DMS53 treated with DMSO at 0.1 percent for 48 hours (cell line): ENCODE measurements at regions not wholly inside any gene's neighbourhood (a gene's known extent, or its start where the extent isn't known, plus 50 kb on each side); places are given as distances from the start of the nearest gene placed in this dataset.
A peak's percentile ranks its signal among the peaks of the same experiment; 100 is the strongest.

Experiments
- DNase-seq: peaks from one replicate; lab custom pipeline; 2025; ENCODE audit not compliant: unreplicated experiment; lab: John Stamatoyannopoulos, UW

DNA sequence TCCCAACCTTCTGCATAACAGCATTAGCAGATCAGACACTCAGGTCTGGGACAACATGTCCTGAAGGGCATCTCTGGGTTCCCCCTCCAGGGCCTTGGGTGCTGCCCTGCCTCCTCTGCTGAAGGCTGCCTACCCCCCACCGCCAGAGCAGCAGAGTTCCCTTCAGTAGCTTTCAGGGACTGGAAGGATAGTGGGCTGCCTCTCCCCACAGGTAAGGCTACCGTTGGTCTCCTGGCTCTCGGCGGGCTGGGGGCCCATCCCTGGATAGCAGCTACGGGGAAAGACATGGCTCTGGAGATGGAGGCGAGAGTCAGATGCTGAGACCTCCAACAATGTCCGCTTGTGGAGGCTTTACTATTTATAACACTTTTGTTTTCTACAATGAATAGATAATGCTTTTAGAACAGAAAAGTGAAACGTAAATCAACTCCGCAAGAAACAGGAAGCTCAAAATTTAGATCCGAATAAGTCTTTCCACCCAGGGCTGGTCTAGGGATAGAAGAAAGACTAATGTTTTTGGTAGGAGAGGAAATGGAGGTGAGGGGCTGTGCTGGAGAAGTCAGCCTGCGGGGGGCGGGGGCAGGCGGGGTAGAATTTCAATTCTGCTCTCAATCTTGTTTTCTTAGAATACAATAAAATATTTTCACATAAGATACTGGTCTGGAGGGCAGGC lies 58.4 kb downstream of the ARL4C start:
- DNase-seq = no peak

DNA sequence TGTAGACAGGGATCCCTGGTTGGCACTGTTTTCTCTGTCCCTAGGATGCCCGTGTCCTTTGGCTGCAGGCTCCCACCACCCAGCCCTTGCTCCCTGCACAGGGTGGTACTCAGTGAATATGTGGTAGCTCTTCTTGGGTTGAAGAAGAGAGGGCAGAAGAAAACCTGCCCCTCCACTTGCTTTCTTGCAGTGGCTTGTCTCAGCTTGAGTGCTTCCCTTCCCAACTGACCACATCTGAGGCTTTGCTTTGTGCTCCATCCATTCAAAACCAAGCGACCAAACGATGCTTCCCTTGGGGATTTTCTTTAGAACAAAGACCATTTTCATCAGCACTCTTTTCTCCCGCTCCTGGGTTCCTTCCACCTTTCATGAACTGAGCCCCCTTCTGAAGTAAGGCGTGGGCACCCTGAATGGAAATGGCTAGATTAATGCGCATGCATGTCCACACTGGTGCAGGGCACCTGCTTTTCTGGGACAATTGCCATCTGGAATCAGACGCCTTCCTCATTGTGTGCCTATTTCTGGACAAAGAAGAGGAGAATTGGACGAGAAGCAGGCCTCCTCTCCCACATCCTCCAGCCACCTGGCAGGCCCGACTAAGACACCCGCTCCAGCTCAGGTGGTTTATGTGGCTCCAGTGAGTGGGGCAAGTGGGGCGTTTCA lies 59.1 kb downstream of the ARL4C start:
- DNase-seq = no peak

DNA sequence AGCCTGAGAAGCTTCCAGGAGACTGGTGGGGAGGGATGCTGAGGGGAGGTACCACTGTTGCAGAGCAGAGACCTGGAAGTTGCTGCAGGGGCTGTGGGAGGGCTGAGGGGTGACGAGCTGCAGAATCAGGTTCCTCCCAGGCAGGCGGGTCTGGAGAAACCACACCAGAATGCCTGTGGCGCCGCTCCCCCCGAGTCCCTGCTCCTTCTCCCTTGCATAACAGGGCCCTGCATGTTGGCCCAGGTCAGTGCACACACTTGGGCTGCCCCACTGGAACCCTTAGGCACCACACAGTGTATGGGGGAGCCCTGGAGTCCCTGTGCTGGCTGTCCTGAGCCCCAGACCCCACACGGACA lies 60.4 kb downstream of the ARL4C start:
- no peak for DNase-seq

DNA sequence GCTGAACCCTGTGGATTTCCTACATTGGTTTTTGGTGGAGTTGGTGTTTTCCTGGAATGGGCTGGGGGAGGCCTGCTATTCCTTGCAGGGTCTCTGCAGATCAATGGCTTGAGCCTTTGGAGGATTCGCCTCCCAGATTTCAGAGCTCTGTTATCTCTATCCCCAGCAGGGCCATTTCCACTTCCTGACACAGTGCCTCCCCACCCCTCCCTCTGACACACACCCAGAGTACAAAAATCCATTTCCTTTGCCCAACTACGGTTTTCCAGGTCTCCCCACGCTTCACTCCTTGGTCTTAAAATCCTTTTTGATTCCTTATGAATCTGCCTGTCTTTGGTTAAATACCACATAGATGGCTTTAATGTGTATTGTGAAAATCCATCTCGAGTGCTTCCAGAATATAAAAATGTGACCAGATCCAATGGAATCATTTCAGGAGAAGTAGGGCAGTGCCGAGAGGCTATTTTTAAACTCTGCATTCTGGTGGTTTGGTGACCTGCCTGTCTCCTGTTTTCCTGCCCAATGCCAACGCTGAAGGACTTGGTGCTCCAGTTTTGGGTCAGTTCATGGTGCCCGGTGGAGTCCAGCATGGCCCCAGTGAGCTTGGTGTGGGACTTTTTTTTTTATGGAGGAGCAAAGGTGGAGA lies 60.9 kb downstream of the ARL4C start:
- DNase-seq = no peak

DNA sequence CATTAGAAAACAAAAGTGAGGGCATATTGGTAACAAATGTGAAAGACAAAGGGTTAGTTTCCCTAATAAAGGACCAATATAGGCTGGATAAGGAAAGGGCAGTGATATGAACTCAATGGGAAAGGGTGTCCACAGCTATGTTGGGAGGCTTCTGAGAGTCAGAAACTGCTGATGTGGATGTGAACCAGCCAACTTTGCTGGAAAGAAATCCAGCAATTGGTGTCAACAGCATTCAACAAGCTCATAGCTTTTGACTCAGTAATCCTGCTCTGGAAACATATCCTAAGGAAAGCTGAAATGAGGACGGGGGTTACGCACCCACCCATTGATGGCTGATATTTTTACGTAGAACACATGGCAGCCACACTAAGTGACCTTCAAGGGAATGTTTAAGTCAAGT lies 63.7 kb downstream of the ARL4C start:
- DNase-seq = no peak

DNA sequence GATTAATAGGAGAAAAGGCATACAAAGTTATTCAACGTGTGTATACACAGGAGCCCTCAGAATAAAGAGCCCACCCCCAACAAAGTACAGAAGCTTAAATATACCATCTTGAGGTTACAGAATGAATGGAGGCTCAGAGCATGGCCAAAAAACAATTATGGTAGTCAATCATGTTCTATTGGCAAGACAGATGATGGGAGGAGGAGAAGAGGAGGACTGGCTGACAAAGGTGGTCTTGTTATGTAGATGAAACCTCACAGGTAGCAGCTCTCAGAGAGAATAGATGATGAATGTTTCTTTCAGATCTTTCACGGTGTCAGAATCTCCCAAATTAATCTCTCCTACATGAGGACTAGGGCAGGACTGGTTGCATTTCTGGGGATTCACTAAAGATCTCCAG lies 66.0 kb downstream of the ARL4C start:
- no peak for DNase-seq

DNA sequence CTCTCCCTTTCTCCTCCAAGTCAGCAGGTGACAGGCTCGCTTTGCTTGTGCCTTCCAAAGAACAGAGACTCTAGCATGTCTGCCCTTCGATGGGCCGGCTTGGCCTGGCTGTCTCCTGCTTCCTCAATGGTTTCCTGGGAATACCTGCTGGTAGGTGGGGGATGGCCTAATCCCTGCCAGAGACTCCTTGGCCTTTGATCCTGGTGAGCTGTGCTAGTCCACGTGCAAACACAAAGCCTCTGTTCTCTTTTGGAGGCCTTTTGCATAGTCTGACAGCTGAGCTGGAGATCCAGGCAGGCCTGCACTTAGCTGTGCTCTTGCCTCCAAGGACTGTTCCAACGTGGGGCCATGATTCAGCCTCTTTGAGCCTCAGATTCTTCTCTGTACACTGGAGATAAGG lies 67.6 kb downstream of the ARL4C start:
- DNase-seq = no peak

DNA sequence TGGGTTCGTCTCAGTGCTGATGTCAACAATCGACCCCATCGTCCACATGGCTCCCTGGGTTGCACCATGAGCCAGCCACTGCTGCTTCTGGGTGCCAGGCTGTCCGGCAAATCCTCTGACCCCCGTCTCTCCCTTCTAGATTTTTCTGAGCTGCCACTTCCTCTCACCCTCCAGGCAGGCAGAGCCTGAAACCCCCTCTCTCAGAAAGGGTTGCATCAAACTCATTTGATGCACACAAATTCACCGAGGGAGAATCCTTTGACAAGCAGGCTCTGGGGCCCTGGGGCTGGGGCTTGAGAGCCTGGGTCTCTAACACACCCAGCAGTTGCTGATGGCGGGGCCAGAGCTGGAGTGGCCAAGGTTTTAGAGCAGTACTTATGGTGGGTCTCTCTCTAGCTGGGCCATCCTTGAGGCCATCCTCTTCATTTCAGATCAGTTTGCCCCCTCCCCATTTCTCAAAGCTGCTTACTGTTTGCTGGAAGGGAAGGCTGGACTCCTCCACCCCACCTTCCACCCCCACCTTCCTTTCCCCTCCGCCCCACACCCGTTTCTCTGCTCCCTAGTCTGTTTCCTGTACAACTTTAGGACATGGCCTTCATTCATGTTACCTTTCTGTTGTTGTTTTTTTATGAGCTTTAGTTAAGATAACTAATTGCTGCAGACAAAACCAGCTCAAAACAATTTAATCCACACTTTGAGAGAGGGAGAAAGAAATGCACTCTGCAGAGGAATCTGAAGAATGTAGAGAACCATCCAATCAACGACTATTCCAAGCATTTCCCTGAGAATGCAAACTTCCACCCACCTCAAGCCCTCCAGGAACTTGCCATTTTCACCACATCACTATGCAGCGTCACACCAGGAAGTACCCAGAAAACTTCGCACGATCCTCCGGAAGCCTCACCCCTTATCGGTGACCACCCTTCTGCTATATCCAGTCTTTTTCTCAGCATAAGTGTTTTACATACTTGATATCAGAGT lies 69.5 kb downstream of the ARL4C start:
- no peak for DNase-seq

DNA sequence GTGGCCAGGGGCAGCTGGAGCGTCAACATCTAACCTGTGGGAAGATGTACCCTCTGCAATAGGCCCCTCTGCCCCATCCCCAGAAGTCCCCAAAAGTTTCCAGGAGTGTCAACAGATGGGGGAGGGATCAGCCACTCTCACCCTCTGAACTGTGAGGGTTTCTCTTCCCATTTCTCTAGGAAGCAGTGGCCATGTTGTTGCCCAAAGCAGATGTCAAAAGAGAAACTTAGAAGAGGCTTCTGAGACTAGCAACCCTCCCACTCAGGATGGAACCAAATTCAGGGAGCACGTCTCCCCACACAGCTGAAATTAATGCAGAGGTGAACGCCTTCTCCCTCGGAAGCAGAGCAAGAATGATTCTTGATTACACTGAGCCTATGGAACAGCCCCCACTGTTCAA lies 70.3 kb downstream of the ARL4C start:
- DNase-seq = no peak

DNA sequence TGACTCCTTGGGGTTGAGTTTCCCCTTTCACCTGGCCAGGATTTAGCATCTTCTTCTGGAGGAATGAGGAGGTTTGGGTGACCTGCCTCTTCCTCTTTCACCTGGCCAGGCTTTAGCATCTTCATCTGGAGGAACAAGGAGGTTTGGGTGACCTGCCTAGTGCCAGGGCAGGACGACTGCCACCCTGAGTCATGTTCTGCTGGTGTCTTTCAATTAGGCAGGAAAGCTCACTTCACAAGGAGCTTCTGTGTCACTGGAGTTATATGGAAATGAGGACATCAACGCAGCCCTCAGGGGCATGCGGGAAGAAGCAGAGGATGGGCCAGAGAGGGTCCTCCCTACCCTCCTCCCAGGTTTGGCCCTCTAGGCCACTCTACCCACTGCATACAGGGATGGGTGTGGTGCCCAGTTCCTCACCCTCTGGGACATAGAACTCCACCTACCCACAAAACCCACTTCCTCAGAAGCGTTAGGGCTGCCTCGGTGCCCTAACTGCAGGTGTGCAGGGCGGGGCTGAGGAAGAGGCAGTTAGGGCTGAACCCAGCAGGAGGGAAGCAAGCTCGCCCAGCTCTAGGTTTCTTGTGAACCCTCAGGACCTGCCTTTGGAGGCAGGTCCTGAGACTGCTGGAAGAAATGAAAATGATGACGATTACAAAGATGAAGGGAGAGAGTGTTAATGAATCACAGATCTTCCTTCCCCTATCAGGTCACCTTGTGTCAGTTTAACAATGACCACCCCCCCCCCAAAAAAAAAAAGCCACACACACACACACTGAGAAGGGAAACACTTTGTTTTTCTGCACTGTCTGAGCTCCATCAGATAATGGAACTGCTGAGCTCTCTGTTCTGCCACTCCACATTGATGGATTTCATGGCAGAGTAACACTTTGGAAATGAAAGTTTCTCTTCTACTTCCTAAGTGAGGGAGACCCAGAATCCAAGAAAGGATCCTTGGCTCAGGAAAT lies 71.0 kb downstream of the ARL4C start:
- no peak for DNase-seq

DNA sequence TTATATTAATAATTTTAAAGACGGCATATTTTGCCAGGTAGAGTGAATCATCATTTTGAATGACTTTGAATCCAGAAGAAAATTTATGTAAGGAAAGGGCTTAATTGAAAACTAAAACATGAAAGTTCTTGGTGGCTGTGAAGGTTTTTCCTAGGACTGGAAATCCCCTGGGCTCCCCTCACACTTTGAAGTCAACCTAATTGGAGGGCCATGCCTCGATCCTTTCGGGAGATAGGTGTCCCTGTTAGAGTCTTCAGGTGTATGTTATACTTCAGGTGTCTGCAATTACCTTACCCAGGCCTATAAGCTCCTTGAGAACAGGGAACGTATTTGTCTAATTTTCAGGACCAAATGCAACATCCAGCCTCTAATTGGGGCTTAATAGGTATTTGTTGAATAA lies 73.0 kb downstream of the ARL4C start:
- DNase-seq = no peak

DNA sequence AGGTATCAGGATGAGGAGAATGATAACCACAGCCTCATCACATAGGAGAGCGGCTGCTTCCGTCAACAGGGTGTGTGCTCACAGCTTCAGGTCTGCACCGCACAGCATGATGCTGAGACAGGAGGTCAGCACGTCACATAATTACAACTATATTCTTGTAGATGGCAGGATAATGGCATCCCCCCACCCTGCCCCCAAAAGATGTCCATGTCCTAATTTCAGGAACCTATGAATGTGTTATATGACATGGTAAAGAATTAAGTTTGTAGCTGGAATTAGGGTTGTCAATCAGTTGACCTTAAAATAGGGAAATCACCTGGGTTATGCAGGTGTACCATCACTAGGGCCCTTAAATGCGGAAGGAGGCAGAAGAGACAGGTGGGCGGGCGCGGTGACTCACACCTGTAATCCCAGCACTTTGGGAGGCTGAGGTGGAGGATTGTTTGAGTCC lies 73.9 kb downstream of the ARL4C start:
- no peak for DNase-seq

DNA sequence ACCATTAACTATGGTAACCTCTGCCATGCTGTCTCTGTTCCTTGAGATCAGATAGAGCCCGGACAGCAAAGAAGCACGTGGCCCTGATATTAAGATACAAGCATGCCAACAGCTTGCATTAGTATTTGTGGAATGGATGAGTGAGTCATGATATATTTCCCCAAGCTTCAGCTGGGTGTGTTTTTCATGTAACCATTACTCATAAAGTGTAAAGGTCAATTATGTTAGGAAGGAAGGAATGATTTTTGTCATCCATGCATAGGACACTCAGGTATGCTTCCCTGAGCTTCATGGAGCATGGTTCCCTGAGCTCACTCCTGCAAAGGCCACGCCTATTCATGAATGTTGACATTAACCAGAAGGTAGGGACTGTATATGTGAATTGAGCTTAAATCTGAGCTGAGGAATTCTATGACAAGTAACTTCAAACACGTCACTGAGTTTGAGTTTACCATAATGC lies 74.6 kb downstream of the ARL4C start:
- DNase-seq = peak; percentile 82

DNA sequence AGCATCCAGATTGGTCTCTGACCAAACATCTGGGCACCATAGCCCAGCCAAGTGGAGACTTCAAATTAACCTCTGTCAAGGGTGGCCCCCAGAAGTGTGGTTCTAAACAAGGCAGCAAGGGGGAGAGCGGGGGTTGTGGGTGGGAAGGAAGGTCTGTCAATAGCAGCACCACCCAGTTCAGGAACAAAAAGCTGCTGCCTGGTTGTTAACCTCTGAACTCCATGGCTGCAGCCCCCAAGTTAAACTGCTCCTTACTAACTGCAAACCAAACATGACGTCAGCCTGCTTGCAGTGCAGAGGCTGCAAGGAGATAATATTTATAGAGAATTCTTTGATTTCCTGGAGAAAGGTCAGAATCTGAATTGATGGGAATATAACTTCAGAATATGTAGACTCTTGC lies 76.5 kb downstream of the ARL4C start:
- no peak for DNase-seq

DNA sequence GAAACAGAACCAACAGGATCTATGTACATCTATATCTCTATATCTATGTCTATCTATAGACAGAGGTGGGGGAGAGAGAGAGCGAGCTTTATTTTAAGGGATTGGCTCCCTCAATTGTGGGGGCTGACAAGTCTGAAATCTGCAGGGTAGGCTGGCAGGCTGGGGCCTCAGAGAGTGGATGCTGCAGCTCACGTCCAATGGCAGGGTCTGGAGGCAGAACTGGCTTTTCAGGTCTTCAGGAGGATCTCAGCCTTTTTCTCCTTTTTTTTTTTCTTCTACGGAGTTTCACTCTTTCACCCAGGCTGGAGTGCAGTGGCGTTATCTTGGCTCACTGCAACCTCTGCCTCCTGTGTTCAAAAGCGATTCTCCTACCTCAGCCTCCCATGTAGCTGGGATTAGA lies 77.2 kb downstream of the ARL4C start:
- no peak for DNase-seq

DNA sequence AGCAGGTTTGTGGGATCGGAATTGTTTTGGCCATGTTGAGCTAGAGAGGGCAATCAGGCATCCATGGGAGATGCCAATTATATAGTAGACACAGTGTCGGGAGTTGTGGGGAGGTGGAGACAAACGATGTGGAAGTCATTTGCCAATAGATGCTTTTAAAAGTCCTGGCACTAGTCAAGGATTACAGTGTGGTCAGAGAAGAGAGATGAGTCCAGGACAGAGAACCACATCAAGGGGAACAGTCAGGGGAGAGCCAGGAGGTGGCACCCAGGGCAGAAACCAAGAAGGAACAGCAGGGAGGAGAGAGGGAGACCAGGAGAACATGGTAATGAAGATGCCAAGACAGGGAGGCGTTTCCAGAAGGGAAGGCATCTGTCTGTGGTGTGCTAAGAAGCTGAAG lies 81.2 kb downstream of the ARL4C start:
- no peak for DNase-seq

DNA sequence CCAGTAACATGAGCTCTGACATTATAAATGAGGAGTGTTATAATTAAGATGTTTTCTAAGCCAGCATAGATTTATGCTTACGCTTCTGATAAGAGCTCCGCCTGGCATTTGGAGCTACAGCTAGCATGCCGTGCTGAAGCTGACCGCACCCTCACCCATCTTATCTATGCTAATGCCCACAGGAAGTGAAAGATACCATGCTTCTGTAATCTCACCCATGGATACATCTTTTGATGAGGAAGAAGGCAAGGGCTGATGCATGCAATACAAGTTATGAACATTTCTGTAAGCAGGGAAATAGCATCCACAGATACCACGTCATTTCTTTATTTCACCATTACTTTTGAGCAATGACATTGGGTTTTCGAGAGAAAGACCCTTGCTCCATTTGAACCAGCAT lies 82.3 kb downstream of the ARL4C start:
- DNase-seq = no peak

DNA sequence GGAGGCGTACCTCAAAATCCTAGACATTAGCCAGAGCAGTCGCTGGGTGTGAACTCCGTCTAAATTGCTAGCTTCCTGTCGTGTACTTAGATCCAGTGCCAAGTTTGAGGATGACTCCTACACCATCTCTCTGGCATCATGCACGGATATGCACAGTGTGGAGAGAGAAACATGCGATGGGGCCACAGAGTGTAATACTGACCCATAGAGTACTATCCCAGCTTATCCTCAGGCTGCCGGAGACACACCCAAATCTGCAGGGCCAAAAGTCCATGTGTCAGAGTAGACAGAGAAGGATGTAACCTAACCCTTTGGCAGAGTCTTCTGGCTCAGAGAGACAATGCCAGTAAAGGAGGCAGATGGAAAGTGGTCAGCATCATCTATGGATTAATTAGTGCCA lies 84.2 kb downstream of the ARL4C start:
- DNase-seq = no peak

DNA sequence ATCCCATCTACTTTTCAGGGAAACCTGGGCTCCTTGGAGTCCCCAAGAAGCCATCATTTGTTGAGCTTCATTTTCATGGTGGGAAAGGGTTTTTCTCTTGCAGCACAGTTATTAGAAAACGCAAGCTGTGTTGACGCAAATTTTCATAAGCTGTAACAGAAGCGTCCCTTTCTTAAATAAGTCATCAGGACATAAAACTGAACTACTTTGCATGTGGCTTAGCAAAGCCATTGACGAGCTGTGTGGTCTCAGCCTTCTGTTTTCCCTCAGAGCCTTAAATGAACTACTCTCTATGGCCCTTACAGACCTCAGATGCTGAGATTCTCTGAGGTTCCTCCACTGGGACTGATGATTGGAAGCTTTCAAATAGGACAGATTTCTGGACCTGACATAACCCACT lies 85.1 kb downstream of the ARL4C start:
- no peak for DNase-seq

DNA sequence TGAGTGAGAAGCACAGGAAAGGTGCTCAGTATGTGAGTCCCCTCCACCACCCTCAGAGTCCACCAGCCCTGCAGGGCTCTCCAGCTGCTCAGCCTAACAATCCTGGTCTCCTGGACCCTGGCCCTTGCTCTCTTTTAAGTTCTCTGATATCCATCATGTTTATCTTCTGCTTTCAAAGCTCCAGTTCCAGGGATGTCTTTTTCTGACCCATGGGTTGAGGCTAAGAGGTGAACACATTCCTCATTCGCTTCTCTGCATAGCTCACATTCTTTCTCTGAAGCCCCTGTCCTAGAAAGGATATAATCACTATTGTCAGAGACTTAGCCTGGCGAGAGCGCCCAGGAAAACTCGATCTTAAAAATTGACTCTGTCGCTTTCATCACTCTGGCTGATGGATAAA lies 86.4 kb downstream of the ARL4C start:
- DNase-seq = no peak
